PC-3 (cell line): ENCODE measurements at regions not wholly inside any gene's neighbourhood (a gene's known extent, or its start where the extent isn't known, plus 50 kb on each side); places are given as distances from the start of the nearest gene placed in this dataset.

Experiments used
- EZH2 ChIP-seq: fragments of 300-600 bp; sonication (generic); IDR thresholded peaks from one replicate; pipeline ENCODE4 v1.6.1; 2017; ENCODE audit warnings: antibody characterized with exemption, mild to moderate bottlenecking, low read length; ENCODE audit not compliant: unreplicated experiment
- TF ChIP-seq, protein P1 (sequence below): fragments of 300-600 bp; sonication (generic); conservative IDR thresholded peaks from 2 replicates; pipeline ENCODE4 v1.5.1; 2017; ENCODE audit warnings: antibody characterized with exemption, low read depth, mild to moderate bottlenecking, low read length

DNA sequence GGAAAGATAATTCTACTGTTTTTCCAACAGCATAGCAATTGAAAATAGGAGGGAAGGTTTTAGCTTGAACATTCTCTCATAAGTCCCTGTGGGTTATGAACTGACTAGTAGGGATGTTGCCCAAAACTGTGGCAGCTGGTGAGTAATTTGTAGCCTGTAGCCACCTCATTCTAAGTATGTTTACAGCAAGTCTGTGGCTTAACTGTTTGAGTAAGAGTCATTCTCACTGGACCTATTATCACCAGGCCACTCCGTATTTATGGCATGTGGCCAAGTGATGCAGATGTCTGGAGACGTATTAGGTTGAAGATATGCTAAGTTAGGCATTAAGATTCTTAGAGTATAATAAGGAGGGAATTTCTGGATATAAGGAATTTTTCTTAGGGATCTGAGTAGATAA, 458.3 kb downstream of the ETNK1 start:
- TF ChIP-seq, protein P1, sequence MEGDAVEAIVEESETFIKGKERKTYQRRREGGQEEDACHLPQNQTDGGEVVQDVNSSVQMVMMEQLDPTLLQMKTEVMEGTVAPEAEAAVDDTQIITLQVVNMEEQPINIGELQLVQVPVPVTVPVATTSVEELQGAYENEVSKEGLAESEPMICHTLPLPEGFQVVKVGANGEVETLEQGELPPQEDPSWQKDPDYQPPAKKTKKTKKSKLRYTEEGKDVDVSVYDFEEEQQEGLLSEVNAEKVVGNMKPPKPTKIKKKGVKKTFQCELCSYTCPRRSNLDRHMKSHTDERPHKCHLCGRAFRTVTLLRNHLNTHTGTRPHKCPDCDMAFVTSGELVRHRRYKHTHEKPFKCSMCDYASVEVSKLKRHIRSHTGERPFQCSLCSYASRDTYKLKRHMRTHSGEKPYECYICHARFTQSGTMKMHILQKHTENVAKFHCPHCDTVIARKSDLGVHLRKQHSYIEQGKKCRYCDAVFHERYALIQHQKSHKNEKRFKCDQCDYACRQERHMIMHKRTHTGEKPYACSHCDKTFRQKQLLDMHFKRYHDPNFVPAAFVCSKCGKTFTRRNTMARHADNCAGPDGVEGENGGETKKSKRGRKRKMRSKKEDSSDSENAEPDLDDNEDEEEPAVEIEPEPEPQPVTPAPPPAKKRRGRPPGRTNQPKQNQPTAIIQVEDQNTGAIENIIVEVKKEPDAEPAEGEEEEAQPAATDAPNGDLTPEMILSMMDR: no peak
- TF ChIP-seq EZH2: no peak
